Gastrocnemius medialis (tissue), 4 donors: ENCODE measurements at regions not wholly inside any gene's neighbourhood (a gene's known extent, or its start where the extent isn't known, plus 50 kb on each side); places are given as distances from the start of the nearest gene placed in this dataset.

Experiments
- CTCF ChIP-seq, 5 experiments: fragments of 450-650 bp in 3 of 5; fragments of 200-600 bp in 2 of 5; sonication (generic) in 2 of 5; IDR thresholded peaks in 4 of 5; conservative IDR thresholded peaks in 1 of 5; 1 replicate in 4 of 5; 2 replicates in 1 of 5; pipeline ENCODE4 v1.5.1; 2016 to 2019; ENCODE audit warnings: antibody characterized with exemption in 5 of 5, mild to moderate bottlenecking in 3 of 5, moderate library complexity in 3 of 5
- POLR2A ChIP-seq, 2 donors: fragments of 450-650 bp; IDR thresholded peaks; one replicate each; pipeline ENCODE4 v1.6.1; 2017; ENCODE audit warnings: antibody characterized with exemption in 2 of 2, mild to moderate bottlenecking in 2 of 2, moderate library complexity in 2 of 2

GRCh38 chr12:91965781-91966180 lies 179.9 kb downstream of the BTG1 start:
- TF ChIP-seq CTCF (IDR thresholded peaks at IDR 0.05 in 4 of 5, conservative IDR thresholded peaks at IDR 0.05 in 1 of 5): no peak
- no peak for TF ChIP-seq POLR2A (IDR thresholded peaks at IDR 0.05)
